HG02884 (cell line): ENCODE measurements at regions not wholly inside any gene's neighbourhood (a gene's known extent, or its start where the extent isn't known, plus 50 kb on each side); places are given as distances from the start of the nearest gene placed in this dataset.
"Not testable (repeated sequence)": the region's sequence is repeated elsewhere in the genome, so short reads cannot be mapped to it uniquely, and the experiment has no call there.

ENCODE experiments used
- ATAC-seq: cut with Tn5 transposase; IDR thresholded peaks from one replicate; pipeline ENCODE4 v1.9.1; 2021; ENCODE audit warnings: mild to moderate bottlenecking, moderate library complexity; ENCODE audit not compliant: unreplicated experiment

DNA sequence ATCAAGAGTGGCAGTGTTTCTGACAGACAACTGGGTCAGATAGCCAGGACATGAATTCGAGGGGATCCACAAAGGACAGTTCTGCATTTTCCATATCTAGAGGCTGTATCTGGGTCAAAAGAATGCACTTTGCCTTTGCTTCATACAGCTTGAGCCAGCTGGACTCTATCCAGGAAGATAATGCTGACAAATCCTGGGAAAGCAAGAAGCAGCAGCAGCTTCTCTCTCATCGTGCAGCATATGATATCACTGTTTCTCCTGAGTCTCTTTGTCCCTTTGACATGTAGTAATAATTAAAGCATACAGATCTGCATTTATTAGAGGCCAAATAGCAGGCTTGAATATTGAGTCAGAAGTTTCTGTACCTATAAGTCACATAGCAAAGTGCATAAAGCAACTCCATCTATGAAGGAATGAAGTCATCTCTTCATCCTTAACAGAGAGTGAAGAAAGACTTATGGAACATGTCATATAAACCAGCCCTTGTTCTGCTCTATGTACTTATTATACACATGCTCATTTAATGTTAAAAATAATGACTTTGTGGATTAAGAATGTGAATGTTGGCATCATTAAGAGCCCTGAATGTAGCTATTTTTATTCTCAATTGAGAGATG, 236.8 kb upstream of the GBE1 start:
- ATAC-seq: no peak

DNA sequence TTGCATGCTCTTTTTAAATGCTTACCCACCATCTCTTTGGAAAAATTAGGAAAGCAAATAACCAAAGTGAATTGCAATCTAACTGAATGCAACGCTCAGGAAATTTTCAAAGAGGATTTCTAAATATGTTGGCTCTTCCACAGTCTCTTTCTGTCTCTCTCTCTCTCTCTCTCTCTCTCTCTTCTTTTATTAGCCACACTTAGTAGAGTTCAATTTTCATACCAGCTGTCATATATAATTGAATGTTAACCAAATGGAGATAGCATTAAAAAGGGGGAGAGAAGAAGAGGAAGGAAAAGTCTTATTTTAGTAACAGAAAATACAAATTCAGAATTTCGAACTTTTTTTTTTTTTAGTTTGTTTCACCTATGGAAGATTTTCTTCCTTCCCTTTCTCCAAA, 235.9 kb upstream of the GBE1 start:
- ATAC-seq: no peak

DNA sequence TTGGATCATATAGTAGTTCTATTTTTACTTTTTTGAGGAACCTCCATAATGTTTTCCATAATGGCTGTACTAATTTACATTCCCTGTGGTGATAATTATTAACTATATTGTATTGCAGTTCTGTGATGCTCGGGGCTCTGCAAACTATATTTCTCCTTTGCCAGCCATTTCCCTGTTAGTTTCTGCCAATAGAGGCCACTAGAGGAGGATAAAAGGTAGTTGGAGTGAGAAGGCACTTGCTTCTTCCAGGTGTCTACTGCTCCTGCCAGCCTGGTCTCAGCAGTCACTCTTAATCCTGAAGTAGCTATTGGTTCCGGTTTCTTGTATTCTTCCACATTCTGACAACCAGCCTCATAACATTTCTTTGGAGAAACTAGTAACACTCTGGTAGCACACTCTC, 233.9 kb upstream of the GBE1 start:
- no peak for ATAC-seq

DNA sequence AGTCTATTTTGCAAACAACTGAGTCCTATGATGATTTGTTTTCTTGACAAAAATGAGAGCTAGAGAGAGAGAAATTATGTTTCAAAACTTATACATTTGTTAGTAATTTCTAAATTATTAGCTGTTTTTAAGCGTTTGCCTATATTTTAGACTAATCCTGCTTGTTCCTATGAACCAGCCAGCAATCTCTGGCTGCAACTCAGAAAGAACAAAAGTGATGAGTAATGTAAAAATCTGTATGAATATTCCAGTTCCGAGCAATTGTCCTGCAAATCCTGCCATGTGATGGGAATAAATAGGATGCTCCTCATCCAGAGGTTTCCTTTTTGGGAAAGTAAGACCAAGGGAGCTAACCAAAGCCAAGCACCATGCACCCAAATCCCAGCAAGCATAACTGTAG, 228.3 kb upstream of the GBE1 start:
- no peak for ATAC-seq

DNA sequence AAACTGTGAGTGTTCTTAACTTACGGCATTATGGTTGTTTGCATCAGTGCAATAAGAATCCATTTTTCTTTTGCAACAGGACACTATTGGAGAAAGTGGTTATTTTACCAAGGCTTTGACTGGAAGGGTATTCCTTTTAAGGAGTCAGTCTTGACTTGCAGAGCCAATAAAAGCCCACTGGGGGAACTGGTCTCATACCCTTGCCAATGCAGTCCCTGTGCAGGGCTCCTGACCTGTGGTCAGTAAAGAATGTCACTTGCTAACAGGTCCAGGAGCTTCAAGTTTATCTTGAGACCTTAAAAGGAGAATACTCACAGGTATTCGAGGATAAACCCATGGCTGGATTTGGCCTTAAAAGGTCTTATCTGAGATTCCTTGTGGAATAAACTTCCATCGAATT, 227.8 kb upstream of the GBE1 start:
- no peak for ATAC-seq

DNA sequence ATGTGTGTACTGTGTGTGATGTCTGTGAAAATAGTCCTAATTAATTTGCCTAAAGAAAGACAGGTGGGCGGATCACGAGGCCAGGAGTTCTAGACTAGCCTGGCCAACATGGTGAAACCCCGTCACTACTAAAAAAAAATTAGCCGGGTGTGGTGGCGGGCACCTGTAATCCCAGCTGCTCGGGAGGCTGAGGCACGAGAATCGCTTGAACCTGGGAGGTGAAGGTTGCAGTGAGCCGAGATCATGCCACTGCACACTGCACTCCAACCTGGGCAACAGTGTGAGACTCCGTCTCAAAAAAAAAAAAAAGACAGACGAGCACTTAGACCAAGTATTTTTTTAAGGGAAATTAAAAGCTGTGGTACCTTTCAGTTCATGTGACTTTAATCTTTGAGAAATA, 226.0 kb upstream of the GBE1 start:
- not testable (repeated sequence) for ATAC-seq

DNA sequence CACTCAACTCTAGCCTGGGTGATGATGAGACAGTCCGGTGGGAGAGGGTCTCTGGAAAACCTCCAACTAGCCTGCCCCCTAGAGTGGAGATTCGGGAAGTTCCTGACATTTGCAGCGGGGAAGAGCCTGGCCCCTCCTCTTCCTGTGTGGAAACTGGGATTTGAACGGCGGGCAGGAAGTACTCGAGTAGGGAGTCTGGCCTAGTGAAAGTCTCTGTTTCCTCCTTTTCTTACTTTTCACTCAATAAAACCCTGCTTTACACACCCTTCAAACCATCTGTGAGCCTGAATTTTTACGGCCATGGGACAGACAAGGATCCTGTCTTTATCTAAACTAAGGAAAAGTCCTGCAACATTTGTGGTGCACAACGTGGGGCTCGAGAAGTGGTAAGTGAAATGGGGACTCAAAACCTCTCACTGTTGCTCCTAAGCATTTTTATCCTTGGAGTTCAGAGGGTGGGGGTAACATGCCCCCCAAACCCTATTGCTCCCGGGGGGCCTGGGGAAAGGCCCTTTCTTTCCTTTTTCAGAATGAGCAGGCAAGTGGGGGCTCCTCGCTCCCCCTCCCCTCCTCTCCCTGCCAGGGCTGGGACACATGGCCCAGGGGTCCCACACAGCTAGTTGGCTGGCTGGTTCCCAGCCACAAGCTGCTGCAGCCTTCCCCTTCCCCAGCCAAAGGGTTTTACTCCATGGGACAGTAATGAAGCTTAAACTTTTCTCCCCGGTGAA, 224.7 kb upstream of the GBE1 start:
- ATAC-seq: no peak

DNA sequence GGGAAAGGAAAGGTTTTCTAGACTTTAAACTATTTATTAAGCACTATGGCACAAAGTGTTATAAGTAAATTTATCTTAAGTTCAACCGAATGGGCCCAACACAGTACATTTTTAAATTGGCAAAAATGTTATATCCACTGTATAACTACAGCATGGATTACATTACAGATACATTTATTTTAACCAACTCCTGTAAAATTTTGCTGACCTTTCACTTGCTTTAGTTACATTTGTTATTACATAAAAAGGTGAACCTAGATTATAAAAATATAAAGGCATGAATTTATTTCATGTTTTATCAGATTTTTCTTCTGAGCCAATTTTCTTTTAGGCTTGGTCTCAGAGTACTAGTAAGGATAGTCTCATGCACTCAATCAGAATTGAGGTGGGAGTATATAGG, 221.9 kb upstream of the GBE1 start:
- no peak for ATAC-seq

DNA sequence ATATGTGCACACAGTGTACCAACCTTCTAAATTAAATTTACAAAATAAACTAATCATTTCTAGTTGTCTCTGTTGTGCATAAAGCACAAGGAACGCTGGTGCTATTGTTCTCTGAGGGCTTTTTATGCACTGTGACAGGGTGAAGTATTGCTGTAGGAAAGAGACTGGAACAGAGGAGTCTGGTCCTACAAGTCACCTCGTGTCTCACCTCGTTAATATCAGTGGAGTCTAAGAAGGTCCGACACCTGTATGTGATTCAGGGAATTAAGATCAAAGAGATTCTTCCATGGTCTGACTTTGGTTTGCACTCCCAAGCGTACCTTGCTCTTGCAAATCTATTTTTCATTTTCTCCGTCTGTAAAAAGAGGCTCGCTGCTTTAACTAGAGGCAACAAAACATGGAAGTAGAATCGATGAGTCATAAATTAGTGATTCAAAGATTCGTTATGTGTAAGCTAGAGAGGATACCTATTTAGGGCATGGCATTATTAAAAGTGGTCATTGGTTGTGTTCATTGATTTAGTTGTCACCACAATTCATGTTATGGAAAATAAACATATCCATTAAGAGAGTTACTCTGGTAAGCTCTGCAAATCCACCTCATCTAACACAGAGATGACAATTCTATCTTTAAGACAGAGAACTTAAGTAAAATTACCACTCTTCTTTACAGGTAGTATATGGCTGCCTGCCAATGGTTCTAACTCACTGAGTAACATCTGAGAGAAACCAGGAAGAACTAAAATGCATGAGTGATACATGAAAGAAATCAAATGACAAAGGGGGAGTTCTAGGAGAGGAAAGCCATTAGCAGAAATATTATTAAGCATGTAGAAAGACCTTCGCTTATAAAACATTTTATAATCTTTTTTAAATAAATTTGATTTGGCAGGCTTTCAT, 219.4 kb upstream of the GBE1 start:
- ATAC-seq: no peak

DNA sequence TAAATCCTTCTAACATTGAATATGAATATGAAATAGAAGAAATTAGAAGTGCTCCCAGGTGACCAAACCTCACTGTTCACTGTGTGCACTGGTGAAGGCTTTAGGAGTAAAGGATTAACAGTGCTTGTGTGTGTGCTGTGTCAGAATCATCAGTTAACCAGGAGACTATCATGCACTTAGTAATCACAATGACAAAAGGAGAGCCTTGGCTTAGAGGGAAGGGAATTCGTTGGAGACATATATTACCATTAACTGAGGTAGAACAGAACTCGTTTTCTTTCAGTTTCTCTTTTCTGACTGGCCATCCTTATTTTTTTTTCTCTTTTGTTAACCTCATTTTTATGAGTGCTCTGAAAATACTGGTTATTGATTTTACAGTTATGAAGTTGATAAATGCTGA, 213.3 kb upstream of the GBE1 start:
- no peak for ATAC-seq

DNA sequence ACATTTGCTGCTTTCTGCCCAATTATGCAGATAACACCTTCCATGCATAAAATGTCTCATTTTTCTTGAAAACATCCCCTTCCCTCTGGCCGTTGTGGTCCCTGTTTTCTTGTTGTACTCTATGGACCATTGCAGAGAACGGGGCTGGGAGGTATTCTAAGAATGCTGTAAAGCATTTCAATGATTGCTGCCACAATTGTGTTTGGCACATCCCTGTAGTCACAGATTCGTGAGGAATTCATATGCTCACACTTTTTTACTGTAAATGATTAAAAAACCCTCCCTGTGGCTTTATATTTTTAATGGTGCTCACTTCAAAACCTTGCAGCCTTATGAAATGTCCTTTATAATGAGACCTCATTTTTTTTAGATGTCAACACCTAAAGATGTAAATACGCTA, 207.2 kb upstream of the GBE1 start:
- no peak for ATAC-seq

DNA sequence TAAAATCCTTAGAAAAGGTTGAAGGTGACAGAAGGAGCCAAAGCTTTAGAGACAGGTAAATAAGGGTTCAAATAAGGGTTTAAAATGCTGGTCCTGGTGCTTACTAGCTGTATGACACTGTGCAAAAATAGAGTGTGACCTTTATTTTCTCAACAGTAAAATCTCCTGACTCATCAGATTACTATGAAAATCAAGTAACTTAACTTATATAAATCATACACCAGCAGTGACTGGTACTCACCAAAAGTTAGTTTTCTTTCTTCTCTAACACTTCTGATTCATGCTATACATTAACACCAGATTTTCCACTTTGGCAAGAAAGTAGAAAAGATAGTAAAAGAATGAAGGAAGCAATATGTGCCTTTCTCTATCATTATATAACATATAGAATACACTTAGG, 205.9 kb upstream of the GBE1 start:
- ATAC-seq: no peak

DNA sequence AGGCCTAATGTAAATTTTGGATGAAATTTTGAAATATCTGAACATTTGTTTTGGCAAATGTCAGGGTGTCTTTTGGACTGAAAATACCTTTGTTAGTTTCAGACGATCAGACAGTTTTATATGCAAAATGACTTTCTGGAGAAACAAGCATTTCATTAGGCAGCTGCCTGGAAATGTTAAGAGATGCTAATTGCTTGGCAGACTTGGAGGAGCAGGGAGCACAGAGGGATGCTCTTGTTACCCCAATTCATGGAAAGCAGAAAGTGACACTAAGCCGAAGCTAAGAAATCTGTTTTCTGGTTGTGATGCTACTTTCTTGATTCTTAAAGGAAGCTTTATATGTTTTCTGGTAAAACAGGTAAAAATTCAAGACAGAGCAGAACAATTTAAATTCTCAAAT, 204.3 kb upstream of the GBE1 start:
- ATAC-seq: no peak

DNA sequence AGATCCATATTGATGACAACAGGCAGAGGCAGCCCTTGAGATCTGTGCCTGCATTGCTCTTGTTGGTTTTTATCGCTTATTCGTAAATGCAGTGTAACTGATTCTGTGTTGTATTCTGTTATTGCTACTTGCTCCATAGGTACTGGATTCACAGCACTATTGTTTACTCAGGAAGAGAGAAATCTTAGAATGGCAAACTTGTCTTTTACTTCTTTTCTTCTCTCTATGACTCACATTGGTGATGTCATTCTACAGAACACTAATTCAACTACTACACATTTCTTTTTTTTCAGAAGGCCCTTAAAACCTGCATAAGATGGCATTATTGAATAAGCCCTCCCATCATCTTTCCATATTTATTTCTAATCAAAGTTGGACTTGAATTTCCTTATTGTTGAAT, 201.0 kb upstream of the GBE1 start:
- ATAC-seq: no peak

DNA sequence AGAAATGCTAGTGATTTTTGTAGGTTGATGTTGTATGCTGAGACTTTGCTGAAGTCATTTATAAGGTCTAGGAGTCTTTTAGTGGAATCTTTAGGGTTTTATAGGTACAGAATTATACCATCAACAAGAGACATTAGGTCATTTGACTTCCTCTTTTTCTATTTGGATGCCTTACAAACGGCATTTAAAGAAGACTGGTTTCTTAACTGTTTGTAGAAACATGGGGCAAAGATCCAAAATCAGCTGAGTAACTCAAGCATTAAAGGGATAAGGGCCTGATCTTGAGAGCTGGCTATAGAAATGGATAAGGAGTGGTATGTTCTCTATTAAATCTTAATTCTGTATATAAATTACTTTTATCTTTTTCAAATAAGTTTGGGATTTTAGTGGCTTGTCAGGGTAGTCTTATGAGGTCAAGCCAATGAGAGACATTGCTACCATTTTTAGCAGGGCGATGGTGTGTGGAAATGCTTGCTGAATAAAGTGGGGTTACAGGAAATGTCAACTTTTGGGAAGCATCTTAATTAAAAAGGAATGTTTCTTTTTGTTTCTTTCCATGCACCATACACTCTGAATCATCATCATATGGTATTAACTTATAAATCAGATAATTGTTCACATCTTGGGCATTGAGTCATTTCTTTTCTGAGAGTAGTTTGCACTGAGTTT, 197.7 kb upstream of the GBE1 start:
- ATAC-seq: no peak

DNA sequence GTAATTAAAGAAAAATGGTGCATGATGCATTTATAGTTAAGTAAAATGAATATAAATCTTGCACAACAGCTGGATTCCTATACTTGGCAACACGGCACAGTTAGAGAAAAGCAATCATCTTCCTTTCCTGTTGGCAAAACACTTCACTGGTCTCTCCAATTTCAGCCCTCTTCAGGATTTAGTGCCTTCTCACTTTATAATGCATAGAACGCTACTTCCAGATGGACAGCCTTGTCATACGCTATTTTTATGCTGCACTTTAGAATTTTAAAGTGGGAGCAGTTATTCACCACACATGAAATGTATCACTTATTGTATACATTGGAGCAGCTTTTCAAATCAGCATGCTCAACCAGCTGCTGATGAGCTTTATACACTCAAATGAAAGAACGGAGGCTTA, 194.4 kb upstream of the GBE1 start:
- ATAC-seq: no peak

DNA sequence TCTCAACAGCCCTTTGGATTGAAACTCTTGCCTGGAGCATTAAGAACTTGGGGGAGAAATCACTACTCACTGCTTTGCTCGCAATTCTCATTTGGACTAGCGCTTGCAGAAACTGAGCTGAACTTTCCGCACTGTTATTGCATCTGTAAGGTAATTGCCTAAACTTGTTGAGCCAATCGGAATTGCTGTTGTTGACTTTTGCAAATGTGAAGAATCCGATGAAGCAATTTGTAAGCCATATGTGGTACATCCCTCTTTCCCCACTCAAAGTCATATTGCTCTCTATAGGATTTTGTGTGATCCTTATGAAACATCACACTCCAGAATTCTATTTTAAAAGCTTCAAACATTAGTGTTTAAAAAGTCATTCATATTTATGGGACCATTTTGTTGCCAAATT, 191.7 kb upstream of the GBE1 start:
- ATAC-seq: no peak

DNA sequence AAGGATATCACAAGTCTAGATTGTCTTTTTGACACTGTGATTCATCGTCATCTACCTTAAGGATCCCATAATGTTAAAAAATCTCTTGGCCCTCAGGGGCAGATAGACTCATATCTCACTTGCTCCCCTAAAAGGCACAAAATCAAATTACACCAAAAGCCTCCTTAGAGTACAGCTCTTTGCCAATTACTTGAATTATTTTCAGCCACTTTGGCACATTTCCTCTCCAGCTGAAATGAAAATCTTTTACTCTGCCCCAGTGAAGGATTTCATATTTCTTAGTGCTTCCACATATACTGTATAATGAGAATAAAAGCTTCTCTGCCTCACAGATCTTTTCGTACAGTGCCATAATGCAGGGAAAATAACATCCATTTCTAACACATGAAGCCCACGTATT, 190.7 kb upstream of the GBE1 start:
- no peak for ATAC-seq

DNA sequence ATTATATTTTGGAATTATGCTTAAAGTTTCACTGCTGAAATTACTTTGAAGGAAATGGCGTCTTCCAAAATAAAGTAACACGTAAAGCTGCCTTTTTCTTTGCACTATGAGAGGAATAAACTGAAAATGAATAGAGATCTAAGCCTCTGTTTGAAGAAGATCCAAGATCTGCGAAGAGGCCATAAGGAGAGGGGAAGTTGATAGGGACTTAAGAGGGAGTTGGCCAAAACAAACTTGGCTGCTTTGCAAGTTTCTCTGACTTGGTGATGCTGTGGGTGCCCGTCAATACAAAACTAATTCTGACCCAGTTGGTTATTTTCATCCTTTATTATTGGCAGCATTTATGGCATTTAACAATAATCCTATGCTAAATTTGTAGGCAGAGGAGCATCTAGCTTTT, 190.2 kb upstream of the GBE1 start:
- ATAC-seq: no peak

DNA sequence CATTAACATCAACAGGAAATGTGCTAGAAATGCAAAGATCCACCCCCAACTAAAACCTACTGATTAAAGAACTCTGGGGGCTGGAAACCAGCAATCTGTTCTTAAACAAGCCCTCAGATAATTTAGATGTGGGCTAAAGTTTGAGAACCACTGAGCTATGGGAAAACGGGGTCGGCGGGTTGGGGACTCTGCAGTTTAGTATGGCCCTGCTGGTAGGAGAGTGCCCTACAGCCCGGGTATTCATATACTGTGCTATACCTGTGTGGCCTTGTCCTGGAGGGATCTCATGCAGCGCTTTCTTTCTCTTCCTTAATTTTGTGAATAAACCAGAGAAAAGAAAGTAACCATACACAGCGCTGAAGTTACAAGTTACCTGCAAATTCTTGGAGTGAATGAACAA, 189.7 kb upstream of the GBE1 start:
- ATAC-seq: no peak

DNA sequence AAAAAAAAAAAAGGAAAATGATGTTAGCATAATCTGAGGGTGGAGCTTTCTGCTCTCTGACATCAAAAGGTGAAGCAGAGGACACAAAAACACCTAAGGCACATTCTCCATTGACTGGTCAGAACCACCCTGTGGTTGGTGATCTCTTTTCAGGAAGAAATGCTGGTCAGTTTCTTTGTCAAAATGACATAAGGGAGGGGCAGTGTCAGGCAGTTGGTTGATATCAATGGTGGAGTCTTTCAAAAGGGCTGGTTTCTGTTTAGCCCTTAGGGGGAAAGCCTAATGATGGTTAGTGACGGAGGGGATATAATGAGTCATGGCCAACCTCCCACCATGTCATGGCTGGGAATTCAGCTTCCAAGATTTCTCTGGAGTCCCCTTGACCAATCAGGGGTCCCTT, 185.9 kb upstream of the GBE1 start:
- no peak for ATAC-seq

DNA sequence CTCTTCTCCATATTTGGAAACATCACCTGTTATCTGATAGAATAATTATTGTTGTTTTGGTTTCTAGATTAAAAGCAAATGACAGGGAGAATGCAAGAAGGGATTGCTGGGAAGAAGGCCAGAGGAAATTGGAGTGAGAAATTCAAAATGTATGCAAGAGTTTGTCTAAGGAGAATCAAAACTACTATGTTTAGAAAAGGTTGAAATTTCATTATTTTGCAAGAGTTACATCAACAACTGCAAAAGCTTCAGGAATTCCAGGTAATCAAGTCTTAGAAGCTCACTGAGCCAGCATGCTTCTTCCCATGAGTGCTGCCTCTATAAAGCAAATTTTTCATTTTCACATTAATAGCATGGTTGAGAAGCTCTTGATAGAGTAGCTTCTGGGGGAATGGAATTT, 177.2 kb upstream of the GBE1 start:
- no peak for ATAC-seq
